ENCODE measurements at regions not wholly inside any gene's neighbourhood (a gene's known extent, or its start where the extent isn't known, plus 50 kb on each side); places are given as distances from the start of the nearest gene placed in this dataset.

- no peak for TF ChIP-seq EP300 (IDR thresholded peaks at IDR 0.05; ENCODE audit: borderline replicate concordance in 1 of 2, control insufficient read depth in 1 of 2, low read depth in 2 of 2, low read length in 2 of 2)
- TF ChIP-seq RB1 (IDR thresholded peaks at IDR 0.05; ENCODE audit: borderline replicate concordance): no peak
- TF ChIP-seq TCF3 (IDR thresholded peaks at IDR 0.05; ENCODE audit: borderline replicate concordance, insufficient read depth, low read depth, low read length): no peak
- TF ChIP-seq FOXK2 (IDR thresholded peaks at IDR 0.05): no peak
- no peak for TF ChIP-seq GABPA (IDR thresholded peaks at IDR 0.05; ENCODE audit: low read depth)
- TF ChIP-seq ZBED1 (IDR thresholded peaks at IDR 0.05; ENCODE audit: borderline replicate concordance): no peak
- TF ChIP-seq EZH2 (IDR thresholded peaks at IDR 0.05; ENCODE audit: borderline replicate concordance, control insufficient read depth, low read depth, low read length): no peak
- TF ChIP-seq ELK1 (IDR thresholded peaks at IDR 0.05; ENCODE audit: low read depth, low read length): no peak
- no peak for TF ChIP-seq ESRRA (IDR thresholded peaks at IDR 0.05; ENCODE audit: low read length)
- TF ChIP-seq POLR2A (IDR thresholded peaks at IDR 0.05; ENCODE audit: low read depth, low read length): no peak
- no peak for TF ChIP-seq RELA (IDR thresholded peaks at IDR 0.05; ENCODE audit: borderline replicate concordance, partially characterized antibody)
- no peak for TF ChIP-seq MAX (IDR thresholded peaks at IDR 0.05; ENCODE audit: low read depth, low read length)
- TF ChIP-seq, protein P1, sequence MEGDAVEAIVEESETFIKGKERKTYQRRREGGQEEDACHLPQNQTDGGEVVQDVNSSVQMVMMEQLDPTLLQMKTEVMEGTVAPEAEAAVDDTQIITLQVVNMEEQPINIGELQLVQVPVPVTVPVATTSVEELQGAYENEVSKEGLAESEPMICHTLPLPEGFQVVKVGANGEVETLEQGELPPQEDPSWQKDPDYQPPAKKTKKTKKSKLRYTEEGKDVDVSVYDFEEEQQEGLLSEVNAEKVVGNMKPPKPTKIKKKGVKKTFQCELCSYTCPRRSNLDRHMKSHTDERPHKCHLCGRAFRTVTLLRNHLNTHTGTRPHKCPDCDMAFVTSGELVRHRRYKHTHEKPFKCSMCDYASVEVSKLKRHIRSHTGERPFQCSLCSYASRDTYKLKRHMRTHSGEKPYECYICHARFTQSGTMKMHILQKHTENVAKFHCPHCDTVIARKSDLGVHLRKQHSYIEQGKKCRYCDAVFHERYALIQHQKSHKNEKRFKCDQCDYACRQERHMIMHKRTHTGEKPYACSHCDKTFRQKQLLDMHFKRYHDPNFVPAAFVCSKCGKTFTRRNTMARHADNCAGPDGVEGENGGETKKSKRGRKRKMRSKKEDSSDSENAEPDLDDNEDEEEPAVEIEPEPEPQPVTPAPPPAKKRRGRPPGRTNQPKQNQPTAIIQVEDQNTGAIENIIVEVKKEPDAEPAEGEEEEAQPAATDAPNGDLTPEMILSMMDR (IDR thresholded peaks at IDR 0.05 in 2 of 3, conservative IDR thresholded peaks at IDR 0.05 in 1 of 3; ENCODE audit: control insufficient read depth in 2 of 3, extremely low read depth in 1 of 3, insufficient read depth in 1 of 3, low read depth in 3 of 3, low read length in 3 of 3): no peak
- no peak for TF ChIP-seq BCL3 (IDR thresholded peaks at IDR 0.05; ENCODE audit: borderline replicate concordance, insufficient read depth, low read depth, low read length, poor library complexity, severe bottlenecking)
Observed at GRCh38 chr1:199377211-199377610, 650.3 kb upstream of the NR5A2 start.
